ENCODE measurements at regions not wholly inside any gene's neighbourhood (a gene's known extent, or its start where the extent isn't known, plus 50 kb on each side); places are given as distances from the start of the nearest gene placed in this dataset.
"Not testable (repeated sequence)": the region's sequence is repeated elsewhere in the genome, so short reads cannot be mapped to it uniquely, and the experiment has no call there.

DNA sequence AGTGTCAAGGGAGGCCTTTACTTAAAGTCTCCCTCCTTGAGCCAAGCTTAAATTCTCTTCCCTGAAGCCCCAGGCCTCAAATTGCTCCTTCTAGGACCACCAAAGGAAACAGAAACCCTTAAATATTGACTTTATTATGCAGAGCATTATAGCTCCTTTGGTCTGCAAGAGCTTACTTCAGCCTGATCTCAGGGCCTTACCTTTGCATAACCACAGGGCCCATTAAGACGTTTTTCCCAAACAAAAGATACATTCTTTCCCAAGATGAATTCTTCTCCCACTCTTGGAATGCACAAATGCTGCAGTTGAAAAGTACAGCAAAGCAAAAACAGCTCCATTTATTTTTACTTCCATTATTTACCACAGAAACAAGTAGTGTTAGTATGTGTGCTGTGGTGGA lies 130.8 kb downstream of the B3GNT2 start:
- no peak for DNase-seq

DNA sequence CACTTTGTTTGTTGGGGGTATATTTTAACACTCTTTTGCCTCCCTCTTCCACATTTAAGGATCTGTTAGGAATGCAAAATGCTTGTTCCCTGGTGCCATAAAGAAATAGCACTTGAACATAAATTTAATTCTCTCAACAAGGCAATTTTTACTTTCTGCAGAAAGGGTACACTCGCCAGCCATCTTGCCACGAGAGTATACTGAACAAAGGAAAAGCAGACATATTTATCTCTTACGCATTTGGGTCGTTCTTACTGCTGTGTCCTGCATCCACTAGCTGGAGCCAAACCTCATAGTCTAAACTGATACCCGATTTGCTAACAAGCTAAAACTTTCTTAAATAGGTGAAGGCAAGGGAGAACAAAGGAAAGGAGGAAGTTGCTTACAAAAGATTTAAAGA lies 129.5 kb downstream of the B3GNT2 start:
- DNase-seq, result no peak

DNA sequence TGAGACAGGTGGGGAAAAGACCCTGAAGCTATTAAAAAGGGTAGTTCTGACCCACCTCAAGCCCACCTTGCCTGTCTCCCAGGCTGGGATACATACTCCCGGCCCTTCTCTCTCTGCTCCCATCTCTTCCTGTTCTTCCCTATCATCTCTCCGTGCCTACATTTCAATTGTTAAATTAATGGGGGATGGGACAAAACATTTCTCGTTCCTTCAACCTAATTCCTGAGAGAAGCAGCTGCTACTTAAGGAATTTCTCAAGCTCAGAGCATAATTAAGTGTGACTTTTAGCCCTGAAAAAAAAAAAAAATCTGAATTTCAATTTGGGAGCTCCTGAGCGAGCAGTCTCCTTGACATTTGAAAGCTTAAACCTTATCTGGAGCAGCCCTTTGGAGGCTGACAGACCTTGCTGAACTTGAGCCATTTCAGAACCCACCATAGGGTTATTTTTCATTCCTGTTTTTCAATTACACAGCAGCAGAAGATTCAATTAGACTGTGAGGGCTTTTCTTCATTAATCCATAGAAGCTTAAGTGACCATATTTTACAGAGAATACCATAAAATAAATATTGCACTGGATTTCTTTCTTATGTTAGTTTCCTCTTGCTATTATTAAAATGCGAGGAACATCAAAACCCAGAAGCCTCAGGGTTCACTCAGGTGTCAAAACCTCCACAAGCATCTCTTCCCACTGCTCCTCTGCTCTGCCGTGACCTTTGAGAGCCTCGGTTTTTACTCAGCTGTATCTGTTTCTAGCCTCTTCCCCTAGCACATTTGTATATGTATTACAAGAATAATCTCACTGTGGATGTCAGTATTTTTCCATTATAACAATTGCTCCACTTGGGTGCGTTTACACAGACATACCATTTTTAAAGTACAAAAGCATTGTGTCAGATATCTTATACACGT lies 125.7 kb downstream of the B3GNT2 start:
- no peak for DNase-seq

DNA sequence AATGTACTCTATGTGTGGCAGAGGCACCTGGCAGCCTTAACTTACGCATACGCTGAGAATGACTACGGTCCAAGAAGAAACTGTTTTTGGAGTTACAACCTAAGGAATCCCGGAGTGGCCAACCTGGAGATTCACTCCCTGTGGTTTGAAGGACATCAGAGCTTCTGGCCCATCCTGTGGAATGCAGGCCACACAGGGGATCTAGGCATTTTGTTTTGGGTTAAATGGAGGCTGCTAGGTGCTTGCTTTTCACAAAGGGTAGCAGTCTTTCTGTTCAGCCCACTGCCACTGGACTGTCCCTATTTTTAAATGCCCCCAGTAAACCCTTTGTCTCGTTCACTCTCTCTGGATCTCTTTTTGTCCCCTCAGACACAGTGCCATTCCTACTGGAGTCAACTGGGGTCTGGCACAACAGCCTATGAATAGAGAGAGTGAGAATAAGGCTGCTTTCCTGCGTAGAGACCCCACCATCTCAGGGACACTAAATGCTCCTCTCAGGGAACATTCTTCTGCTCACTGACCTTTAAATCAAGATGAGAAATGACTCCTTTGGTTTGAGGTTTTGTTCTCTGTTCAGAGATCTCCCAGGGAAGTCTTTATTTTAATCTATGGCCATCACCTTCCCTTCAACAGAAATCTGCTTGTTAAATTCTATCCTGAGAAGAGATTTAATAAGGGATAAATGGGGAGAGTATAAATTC lies 124.9 kb downstream of the B3GNT2 start:
- DNase-seq, result no peak

DNA sequence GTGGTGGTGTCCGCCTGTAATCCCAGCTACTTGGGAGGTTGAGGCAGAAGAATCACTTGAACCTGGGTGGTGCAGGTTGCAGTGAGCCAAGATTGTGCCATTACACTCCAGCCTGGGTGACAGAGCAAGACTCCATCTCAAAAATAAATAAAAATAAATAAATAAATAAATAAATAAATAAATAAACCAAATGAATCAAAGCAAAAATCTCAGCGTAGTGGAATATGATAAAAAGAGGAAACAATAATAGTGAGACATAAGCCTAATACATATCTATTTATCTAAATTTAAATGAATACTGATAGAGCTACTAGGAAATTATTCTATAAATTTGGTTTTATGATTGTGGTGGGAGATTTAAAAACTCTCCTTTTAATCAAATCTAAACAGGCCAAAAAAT lies 124.2 kb downstream of the B3GNT2 start:
- not testable (repeated sequence) for DNase-seq

DNA sequence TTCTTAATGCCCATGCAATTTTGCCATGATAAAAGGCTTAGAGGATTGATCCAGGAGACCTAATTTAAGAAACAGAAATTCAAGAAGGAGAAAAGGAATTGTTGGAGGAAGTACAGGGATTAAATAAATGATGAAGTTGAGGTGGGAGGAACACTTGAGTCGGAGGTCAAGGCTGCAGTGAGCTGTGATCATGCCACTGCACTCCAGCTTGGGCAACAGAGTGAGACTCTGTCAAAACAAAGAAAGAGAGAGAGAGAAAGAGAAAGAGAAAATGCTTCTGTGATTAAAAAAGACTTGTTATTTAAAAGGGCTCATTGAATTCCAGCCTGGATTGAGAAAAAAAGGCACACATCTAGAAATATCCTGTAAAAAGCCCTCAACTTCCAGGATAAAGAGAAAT lies 123.2 kb downstream of the B3GNT2 start:
- DNase-seq, result no peak

DNA sequence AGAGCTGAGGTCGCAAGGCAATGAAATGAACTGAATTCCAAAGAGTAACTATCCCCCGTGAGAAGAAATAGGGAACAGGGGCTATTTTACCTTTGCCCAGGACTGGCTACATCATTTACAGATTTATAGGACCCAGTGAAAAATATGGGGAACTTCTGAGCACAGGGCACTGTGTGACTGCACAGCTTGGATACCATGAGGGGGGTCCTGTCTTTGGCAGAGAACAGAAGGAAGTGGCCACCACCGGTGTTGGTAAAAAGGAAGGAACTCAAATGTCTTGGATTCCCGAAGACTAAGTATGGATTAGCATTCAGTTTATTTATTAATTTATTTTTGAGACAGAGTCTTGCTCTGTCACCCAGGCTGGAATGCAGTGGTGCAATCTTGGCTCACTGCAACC lies 119.6 kb downstream of the B3GNT2 start:
- DNase-seq, result no peak

DNA sequence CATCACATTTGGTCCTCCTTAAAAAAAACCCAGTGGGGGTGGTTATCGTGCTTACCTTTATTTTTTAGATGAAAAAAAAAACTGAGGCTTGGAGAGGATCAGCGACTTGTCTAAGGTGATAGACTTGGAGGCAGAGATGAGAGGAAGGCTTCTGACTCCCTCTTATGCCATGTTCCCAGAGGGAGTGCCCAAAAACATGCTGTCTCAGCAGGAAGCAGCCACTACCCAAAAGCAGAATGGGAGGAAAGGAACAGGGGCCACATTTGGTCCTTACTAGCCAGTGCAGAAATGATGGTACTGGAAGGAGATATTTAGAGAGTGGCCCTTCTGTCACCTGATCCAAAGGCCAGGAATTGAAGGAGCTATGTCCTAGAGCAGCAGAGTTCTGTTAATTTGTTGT lies 118.4 kb downstream of the B3GNT2 start:
- DNase-seq, result no peak

DNA sequence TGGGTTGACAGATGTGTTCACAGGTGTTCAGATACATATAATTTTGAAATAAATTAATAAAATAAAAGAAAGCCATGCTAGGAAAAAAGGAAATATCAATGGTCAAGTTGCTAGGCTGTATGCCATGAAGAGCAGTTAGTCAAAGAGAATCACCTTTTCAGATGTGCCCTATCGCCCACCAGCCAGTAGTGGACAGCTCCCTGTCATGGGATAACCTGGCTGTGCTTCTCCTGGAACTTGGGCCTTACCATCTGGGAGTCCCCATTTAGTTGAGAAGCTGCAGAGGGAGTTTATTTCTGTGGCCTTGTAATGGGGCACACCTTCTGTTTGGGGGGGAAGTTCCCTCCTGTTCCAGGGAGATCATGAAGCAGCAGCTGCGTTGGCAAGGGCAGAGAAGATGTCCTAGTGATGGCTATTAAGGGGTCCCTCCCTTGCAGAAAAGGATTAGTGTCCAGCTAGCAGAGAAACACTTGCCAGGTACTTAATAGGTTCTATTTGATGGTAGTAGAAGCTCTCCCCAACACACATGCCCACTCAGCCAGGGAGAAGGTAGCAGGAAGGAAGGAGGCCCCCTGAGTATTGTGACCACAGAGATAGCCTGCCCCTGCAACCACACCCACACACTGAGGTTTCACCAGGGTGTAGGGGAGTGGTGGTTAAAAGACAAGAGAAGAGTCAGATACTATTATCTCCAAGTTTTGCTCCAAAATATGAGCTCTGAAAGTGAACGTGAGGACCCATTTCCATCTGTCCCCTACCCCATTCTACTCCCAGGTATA lies 117.7 kb downstream of the B3GNT2 start:
- no peak for DNase-seq

DNA sequence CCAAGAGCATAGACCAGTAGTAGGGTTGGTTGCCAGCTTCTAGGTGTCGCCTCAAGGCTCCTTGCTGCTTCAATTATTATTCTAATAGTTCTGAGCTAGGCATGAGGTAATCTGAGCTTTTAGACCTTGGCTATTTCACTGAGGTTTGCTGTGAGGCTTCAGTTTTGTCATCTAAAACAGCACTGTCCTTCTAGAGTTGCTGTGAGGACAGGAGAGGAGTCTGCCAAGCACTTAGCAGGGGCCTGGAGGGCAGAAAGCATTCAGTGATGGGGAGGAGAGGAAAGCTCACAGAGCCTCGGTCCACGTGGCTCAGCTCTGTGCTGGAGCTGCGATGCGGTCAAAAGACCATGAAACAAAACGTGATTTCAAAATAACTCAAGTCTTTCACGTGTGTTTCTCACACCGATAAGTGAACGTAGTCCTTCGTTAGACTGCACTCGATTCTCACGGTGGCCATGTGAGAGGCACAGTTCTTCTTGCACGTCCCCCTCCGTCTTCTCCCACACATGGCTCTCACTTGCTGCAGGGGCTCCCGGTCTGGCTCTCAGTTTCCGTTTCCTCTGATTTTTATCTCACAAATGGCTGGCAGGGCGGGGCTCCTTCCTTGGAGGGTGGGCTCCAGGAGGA lies 113.7 kb downstream of the B3GNT2 start:
- no peak for DNase-seq

DNA sequence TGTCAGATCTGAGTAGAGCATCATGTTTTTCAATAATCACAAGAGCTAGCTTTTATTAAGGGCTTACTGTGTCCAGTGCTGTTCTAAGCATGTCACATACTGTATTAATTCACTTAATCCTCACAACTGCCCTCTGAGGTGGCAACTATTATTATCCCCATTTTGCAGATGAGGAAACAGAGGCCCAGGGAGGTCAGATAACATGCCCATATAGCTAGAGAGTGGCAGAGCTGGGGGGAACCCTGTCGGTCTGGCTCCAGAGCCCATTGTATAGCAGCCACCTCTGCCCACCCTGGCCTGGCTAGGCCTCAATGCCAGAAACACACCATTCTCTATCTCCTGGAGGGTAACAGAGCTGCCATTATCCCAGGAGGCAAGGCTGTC lies 113.2 kb downstream of the B3GNT2 start:
- no peak for DNase-seq

DNA sequence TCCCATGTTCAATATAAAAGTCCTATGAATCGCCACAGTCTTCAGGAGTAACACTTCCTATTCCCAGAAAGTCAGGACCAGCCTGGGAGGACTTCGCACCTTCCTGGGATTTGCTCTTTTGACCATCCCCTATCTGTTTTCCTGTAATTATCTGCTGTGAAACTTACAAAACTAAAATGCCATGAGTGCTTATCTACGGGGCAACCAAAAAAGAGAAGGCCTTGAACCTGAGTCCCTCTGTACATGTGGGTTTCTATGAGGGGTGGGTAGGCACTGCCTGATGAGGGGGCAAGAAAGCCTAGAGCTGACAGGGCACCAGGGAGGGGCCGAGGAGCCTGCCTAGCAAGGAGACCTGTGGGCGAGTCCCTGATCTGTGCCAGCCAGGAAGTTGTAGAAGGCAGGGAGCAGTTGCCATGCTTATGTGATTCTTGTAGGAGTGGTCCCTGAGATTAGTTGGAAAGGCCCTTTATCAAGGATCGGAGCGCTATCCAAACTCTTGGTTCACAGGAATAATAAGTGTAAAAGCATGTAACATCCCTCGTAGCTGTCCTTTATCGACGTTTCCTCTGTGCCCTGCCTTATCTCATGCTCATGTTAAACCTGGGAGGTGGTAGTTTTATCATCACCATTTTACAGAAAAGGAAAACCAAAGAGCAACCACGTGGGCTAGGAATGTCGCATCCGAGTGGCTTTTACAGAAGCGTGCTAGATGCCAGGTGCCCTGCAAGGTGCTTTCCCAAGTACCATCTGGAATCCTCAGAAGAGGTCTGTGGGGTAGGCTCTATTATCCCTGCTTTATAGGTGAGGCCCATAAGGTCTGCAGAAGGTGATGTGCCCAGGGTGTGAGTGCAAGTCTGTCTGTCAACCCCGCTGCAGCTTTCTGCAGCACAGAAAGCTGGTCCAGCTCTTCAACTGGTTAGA lies 111.8 kb downstream of the B3GNT2 start:
- DNase-seq, result no peak

DNA sequence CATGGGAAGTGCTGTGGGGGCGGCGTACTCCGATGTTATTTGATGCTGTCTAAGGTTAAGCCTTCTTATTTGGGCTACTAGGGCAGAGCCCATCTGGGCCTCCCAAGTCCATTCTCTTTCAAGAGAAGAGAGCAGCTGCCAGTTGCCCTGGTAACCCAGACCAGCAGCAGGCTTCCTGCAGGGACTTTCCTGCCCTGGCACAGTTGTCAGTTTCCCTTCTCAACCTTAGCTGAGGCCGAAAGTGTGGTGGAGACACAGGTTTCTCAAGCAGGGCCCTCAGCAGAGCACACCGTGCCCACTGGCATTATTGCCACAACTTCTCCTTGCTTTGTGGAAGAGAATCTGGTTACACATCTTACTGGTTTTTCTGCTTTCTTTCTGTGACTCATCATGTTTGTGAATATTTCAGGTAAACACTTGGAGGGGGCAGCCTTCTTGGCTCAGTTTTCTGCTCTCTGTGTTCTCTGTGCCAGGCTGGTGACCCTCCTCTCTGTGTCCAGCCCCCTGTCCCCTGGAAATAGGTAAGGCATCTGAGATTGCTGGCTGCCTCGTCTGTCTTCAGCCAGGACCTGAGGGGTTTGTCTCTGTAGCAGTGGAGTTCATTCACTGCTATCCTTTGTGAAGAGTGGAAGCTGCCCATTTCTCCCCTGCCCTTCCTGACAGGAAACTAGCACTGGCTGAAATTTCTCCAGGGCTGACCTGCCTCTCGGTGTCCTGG lies 111.0 kb downstream of the B3GNT2 start:
- DNase-seq, result no peak

DNA sequence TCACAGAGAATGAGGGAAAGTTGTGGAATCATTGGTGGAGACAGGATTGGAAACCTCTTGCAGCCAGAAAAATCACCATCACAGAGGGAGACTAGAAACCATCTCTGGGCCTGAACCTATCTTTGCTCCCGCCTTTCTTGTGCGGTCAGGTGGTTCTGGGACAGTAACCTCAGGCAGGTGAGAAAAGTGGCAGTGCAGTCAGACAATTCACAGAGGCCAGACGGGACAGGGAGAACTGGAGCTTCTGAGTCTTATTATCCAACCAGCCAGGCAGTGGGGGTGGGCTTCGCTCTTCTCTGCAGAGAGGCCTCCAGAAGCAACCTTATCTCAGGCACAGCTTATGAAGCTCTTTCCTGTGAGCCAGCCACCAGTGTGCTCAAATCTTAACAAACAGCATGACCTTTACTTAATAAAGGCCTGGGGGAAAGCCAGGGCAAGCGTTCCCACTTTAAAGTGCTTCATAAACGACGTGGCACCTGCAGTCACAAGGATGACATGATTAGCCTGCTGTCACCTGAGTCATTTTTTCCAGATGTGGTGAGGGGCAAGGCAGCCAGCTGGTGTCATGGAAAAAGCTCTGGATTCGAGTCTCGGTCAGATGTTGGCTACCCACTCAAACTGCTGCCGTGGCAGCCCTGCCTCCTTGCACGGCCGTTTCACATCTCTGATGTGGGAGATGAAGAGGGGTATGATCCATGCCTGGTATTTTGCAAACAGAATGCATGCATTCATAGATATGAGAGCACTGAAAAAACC lies 109.7 kb downstream of the B3GNT2 start:
- DNase-seq, result no peak

DNA sequence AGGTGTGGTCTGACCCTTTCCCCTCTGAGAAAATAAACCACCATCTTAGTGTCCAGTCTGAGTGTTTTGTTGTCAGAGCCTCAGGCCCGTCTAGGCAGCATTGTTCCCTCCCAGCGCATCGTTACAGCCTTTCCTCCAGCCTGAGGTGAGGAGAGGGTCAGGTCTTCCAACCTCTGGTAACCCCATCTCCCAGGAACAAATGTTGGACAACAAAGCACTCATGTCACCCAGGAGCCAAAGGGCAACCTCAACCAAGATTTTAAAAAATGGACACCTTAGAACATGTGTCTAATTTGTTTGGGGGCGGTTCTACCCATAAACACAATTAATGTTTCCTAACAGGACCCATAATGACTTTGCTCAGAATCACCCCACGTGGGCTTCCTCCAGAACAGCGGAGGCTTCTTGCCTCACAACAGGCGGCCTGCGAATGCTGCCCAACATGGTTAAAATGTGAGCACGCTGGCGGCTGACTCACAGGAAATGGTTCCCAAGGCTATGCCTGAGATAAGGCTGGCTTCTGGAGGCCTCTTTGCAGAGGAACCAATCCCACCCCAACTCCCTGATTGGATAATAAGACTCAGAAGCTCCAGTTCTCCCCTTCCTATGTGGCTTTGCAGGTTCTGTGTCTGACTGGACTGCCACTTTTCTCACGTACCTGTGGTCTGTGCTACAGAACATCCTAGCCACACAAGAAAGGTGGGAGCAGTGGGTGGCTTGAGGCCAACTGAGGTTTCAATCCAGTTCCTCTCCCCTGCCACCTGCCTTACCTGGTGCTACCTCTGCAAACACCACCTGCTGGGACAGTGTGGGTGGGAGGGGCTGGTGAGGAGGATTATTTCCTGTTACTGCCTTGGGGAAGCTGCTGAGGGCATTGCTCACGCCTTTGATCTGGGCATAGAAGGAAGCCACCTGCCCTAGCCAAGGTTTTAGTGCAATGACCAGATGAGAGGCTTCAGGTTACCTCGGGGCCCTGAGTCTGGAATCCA lies 108.8 kb downstream of the B3GNT2 start:
- no peak for DNase-seq

DNA sequence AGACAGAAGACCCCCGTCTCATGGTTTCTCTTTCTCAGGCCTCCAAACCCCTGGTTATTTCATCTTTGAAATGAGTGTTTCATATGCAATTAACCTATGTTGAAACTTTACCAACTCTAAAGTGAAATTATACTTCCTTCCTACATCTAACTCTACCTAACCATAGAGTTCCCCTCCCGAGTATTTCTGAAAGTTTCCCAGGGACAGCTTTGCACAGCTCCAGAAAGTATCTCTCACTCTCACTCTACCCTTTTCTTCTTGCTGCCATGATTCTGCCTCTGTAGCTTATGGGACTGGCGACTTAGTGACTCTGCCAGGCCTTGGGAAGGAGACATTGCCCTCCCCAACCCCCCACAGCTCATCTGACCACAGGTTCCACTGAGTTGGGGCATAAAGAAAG lies 107.9 kb downstream of the B3GNT2 start:
- DNase-seq, result no peak

DNA sequence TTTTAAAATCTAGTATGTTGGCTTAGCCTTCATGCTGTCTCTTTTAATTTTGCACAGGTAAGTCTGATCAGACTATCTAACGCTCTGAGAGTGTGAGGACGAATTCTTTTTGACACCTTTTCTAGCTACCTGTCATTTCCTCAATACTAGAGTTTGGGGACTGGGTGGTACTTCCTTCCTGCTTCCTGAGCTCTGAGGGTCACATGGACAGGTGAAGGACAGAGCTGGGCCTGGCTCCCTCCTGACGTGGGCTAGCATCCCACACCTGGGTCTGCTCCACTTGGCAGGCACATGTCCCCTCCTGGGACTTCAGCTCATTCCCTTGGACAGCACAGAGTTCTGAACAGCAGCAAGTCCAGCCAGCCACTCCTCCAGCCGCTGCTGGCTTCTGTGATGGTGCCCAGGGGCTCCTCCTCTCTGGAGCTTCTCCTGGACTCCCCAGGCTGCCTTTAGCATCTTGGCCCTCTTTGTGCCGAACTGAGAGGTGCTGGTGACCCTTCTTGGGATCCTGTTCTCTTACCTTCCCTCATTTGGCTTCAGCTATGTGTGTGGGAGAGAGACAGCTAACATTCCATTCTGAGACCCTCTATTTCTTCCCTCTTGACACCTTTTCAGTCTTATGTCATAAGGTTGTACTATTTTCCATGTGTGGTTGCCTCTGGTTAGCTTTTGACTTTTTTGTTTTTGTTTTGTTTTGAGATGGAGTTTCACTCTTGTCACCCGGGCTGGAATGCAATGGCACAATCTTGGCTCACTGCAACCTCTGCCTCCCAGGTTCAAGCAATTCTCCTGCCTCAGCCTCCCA lies 106.9 kb downstream of the B3GNT2 start:
- no peak for DNase-seq

DNA sequence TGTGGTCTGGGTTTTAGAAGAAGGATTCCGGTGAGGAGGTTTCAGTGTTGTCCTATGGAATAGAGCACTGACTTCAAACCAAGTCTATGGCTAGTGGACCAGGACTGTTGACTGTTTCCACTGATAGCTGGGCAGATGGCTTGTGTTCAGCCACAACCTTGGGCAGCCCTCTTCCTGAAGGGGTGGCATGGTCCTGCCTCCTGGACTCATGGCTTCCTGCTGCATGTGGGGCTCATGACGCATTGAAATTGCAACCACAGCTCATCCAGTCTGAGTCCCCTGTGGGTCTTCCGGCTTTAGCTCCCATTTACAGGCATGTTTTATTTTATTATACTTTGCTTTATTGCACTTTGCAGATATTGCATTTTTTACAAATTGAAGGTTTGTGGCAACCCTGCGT lies 105.0 kb downstream of the B3GNT2 start:
- DNase-seq, result no peak
